Activated T-cell treated with anti-CD3 and anti-CD28 coated beads for 1 hour (primary cell): ENCODE measurements at regions not wholly inside any gene's neighbourhood (a gene's known extent, or its start where the extent isn't known, plus 50 kb on each side); places are given as distances from the start of the nearest gene placed in this dataset.
"Not testable (repeated sequence)": the region's sequence is repeated elsewhere in the genome, so short reads cannot be mapped to it uniquely, and the experiment has no call there.

Experiments
- DNase-seq: peaks from one replicate; pipeline ENCODE4 v3.0.0-alpha.2; 2020; ENCODE audit warnings: low read depth

DNA sequence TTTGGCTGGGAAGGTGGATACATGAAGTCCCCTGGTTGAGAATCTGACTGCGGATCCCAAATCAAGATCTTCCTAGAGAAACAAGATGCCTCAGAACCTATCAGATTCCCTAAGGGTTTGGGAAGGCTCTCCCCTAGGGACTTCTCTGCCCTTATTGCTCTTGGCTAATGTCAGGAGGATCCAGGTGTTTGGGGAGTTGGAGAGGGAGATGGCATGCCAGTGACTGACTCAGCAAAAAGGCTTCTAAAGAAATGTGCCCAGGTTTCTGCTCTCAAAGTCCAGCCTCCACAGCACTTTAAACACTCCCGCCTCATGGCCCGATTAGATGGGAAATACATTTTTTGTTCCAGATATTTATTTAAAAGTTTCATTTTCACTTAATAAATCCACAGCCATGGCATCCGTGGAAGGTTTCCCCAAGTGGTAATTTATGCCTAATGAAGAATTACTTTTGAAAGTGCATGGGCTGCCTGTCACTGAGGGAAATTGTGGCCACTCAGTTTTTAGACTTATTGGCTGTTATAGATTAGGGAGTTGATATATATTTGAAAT, 156.4 kb downstream of the OSR1 start:
- DNase-seq = no peak

DNA sequence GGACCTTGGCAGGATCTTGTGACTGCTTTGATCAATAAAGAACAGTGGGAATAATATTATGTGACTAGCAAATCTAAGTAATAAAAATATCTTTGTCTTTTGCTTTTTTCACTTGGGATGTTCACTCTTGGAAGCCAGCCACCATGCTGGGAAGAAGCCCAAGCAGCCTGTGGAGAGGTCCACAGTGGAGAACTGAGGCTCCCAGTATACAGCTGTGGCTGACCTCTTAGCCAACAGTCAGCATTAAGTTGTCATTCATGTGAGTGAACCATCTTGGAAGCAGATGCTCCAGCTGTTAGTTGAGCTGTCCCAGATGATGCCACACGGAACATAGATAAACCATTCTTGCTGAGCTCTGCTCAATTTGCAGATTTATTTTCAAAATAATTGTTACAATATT, 160.0 kb downstream of the OSR1 start:
- DNase-seq = no peak

DNA sequence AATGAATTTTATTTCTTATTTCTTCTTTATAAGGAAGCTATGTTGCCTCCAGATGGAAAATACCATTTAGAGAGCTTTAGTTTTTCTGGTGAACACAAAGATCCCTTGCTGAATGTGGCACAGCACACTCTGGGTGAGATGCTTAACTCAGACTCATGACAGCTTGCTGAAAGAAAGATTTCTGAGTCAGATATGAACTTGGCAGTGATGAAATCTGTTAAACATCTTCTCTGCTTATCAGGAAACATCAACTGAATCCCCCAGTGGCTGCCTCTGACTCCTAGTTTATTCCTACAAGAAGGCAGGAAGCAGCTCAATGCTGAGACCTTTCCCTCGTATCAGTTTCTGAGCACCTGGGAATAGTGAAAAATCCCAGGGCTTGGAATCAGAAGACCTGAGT, 162.8 kb downstream of the OSR1 start:
- no peak for DNase-seq

GRCh38 chr2:19189391-19189790, 169.0 kb downstream of the OSR1 start:
- no peak for DNase-seq

- no peak for DNase-seq
Measured at GRCh38 chr2:19187323-19188020, 171.0 kb downstream of the OSR1 start.

DNA sequence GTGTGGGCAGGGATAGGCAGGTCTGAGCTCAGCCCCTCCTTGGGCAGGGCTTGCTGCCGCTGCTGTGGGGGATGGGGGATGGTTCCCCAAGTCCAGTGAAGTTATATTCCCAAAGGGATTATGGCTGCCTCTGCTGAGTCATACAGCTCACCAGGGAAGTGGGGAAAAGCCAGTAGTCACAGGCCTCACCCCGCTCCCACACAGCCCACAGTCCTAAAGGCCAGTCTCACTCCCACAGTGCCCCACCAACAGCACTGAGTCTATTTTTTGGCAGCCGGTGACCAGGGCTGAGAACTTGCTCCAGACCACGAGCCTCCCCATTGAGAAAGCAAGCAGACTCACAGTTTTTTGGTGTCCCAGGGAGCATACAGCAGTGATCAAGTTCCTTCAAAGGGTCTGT, 173.3 kb downstream of the OSR1 start:
- no peak for DNase-seq

DNA sequence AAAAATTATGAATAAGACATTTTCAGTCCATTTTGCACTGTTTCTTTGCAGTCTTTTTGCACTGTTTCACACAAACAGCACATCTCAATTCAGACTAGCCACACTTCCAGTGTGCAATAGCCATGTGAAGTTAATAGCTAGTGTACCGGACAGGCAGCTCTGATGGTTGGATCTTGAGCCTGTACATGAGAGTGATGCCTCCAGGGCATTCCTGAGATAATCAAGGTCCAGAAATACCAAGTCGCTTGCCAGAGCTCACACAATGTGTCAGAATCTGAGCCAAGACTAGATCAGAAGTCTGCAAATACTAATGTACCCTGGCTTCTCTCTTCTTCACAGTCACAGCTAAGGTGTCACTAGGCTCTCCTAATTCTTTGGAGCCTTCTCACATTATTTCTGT, 180.2 kb downstream of the OSR1 start:
- DNase-seq = no peak

GRCh38 chr2:19176977-19177376, 181.4 kb downstream of the OSR1 start:
- no peak for DNase-seq

- no peak for DNase-seq
Measured at GRCh38 chr2:19176172-19176852, 182.1 kb downstream of the OSR1 start.

- DNase-seq = no peak
Measured at GRCh38 chr2:19174176-19174575, 184.2 kb downstream of the OSR1 start.

DNA sequence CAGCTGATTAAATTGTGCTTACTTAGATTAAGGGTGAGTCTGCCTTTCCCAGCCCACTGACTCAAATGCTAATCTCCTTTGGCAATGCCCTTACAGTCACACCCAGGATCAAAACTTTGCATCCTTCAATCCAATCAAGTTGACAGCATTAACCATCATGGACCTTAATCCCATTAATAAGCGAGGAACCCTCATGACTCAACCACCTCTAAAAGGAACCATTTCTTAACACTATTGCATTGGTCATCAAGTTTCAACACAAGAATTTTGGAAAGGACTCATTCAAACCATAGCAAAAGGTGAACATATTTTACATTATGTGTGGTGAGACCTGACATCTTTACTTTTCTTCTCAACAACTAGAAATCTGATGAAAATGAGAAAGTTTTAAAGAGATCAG, 187.0 kb downstream of the OSR1 start:
- DNase-seq = no peak

DNA sequence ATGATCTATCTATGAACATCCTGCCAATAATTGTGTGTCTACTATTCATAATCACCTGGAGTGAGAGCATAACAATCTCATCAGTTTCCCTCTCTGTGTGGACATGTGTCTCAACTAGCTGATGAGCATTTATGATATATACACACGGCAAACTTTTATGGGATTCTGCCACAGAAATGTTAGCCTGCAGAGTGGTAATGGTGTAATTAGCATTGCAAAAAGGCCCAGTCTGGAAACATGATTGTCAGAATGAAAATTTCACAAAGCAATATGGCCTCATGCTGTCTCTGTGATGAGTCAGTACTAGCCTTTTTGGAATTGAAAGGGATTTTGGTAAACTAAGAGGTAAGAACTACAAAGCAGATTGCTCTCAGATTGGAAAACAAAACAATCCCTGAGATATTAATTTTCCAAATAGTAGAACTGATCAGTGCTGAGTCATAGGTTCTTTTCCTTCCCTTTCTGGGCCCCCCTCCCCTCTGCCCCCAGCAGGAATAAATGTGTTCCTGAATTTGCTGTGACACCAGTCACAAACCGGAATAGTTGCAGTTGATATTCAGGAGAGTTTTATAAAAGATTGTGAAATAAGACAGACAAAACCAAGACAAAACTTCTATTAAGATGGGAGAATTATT, 189.2 kb downstream of the OSR1 start:
- no peak for DNase-seq

- DNase-seq = not testable (repeated sequence)
Measured at GRCh38 chr2:19164099-19164498, 194.3 kb downstream of the OSR1 start.

DNA sequence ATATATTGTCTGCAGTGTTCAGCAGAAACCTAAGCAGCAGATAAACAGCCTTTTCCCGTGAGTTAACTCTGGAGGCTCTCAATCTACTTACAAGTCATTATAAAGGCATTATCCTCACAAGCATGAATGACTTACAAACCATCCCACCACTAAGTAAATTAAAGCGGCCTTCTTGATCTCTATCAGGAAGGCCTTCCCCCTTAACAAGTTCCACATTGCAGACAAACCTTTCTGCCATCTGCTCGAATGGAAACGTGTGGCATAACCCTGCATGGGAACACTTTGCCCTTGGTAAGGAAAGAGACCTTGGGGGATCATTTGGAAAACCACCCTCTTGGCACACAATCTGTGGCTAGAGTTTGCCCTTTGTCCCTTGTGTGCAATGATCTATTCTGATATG, 199.5 kb downstream of the OSR1 start:
- DNase-seq = no peak

GRCh38 chr2:19158211-19158610, 200.2 kb downstream of the OSR1 start:
- DNase-seq = no peak

GRCh38 chr2:19156646-19157045, 201.8 kb downstream of the OSR1 start:
- DNase-seq = no peak

DNA sequence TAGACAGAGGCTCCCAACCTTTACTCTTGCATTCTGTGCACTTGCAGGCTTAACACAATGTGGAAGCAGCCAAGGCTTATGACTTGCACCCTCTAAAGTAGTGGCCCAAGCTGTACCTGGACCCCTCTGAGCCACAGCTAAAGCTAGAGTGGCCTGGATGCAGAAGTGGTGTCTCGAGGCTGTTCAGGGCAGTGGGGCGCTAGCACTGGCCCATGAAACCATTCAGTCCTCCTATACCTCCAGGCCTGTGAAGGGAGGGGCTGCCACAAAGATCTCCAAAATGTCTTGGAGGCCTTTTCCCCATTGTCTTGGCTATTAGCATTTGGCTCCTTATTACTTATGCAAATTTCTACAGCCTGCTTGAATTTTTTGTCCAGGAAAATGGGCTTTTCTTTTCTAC, 207.7 kb downstream of the OSR1 start:
- no peak for DNase-seq

- DNase-seq = no peak
Measured at GRCh38 chr2:19146867-19147266, 211.6 kb downstream of the OSR1 start.

- DNase-seq = no peak
Measured at GRCh38 chr2:19141234-19142004, 217.0 kb downstream of the OSR1 start.

- DNase-seq = no peak
Measured at GRCh38 chr2:19140463-19141208, 217.8 kb downstream of the OSR1 start.

DNA sequence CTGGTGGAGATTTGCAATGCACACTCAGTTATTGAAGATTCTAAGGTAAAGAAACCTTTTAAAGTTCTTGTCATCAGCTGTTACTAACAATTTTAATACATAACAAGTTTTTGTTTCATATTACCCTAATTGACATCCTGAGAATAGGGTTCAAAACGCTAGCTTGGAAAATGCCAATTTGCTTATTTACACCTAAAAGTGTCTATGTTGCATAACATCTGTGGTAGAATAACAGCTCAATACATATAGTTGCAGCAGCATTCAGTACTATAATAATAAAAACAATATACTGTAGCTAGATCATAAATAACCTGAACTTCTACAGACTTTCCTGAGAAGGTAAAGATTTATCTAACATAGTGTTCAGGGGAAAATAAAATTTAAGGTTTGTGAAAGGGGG, 219.0 kb downstream of the OSR1 start:
- DNase-seq = no peak
